22Rv1 (cell line): ENCODE measurements at regions not wholly inside any gene's neighbourhood (a gene's known extent, or its start where the extent isn't known, plus 50 kb on each side); places are given as distances from the start of the nearest gene placed in this dataset.
"Not testable (repeated sequence)": the region's sequence is repeated elsewhere in the genome, so short reads cannot be mapped to it uniquely, and the experiment has no call there.

Experiments
- H3K27ac ChIP-seq: fragments of 450-650 bp; 2 replicates; pipeline ENCODE4 v1.5.1; 2017
- CTCF ChIP-seq: fragments of 450-650 bp; IDR thresholded peaks from 2 replicates; pipeline ENCODE4 v1.5.1; 2017; ENCODE audit warnings: mild to moderate bottlenecking
- ZFX ChIP-seq: fragments of 450-650 bp; IDR thresholded peaks from 2 replicates; pipeline ENCODE4 v1.6.1; 2017; ENCODE audit warnings: antibody characterized with exemption, borderline replicate concordance

GRCh38 chr5:126028336-126028735 is 394.9 kb upstream of the GRAMD2B start:
- TF ChIP-seq ZFX (no peak), CTCF (no peak)

GRCh38 chr5:126029282-126029681 is 393.9 kb upstream of the GRAMD2B start:
- not testable (repeated sequence) for H3K27ac ChIP-seq

More at GRCh38 chr5:126028336-126028735, 394.9 kb upstream of the GRAMD2B start:
- H3K27ac ChIP-seq, result no peak overlapping the region

- H3K27ac ChIP-seq, result no peak overlapping the region
- TF ChIP-seq ZFX (no peak), CTCF (no peak)
Observed at GRCh38 chr5:126030698-126031097, 392.5 kb upstream of the GRAMD2B start.

GRCh38 chr5:126031989-126032716 is 391.1 kb upstream of the GRAMD2B start:
- no peak for TF ChIP-seq ZFX
- TF ChIP-seq CTCF, result no peak
- no peak overlapping the region for H3K27ac ChIP-seq

GRCh38 chr5:126043688-126044087 is 379.5 kb upstream of the GRAMD2B start:
- no peak overlapping the region for H3K27ac ChIP-seq
- TF ChIP-seq CTCF (no peak), ZFX (no peak)

GRCh38 chr5:126044111-126044668 is 379.0 kb upstream of the GRAMD2B start:
- H3K27ac ChIP-seq, result no peak overlapping the region
- no peak for TF ChIP-seq ZFX
- no peak for TF ChIP-seq CTCF

- TF ChIP-seq CTCF (no peak), ZFX (no peak)
- no peak overlapping the region for H3K27ac ChIP-seq
Observed at GRCh38 chr5:126044931-126045565, 378.2 kb upstream of the GRAMD2B start.
